ENCODE measurements at regions not wholly inside any gene's neighbourhood (a gene's known extent, or its start where the extent isn't known, plus 50 kb on each side); places are given as distances from the start of the nearest gene placed in this dataset.

DNA sequence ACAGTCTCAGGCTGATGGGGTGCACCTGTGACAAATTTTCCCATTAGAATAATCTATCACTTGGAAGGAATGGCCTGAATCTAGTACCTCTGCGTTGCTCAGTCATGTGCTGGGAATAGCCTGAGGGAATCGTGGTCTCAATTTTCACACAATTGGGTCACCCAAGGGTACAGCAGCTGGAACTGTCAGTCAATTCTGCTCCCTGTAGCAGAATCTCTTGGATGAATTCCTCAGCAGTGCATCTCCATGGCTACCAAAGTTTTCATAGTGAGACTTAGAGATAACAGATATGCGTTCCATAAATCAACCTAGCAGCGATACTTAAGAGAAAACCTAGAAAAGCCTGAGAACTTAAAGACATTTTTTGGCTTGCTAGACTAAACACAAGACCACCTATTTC lies 288.7 kb upstream of the CTSO start:
- TF ChIP-seq EP300 (IDR thresholded peaks at IDR 0.05): no peak
- TF ChIP-seq, protein P1, sequence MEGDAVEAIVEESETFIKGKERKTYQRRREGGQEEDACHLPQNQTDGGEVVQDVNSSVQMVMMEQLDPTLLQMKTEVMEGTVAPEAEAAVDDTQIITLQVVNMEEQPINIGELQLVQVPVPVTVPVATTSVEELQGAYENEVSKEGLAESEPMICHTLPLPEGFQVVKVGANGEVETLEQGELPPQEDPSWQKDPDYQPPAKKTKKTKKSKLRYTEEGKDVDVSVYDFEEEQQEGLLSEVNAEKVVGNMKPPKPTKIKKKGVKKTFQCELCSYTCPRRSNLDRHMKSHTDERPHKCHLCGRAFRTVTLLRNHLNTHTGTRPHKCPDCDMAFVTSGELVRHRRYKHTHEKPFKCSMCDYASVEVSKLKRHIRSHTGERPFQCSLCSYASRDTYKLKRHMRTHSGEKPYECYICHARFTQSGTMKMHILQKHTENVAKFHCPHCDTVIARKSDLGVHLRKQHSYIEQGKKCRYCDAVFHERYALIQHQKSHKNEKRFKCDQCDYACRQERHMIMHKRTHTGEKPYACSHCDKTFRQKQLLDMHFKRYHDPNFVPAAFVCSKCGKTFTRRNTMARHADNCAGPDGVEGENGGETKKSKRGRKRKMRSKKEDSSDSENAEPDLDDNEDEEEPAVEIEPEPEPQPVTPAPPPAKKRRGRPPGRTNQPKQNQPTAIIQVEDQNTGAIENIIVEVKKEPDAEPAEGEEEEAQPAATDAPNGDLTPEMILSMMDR (IDR thresholded peaks at IDR 0.05): no peak

All from esophagus muscularis mucosa (tissue), 3 donors.